H1 (cell line): ENCODE measurements at regions not wholly inside any gene's neighbourhood (a gene's known extent, or its start where the extent isn't known, plus 50 kb on each side); places are given as distances from the start of the nearest gene placed in this dataset.

ENCODE experiments used
- KDM5A ChIP-seq: fragments of 200-600 bp; IDR thresholded peaks from 2 replicates; pipeline ENCODE4 v1.7.1; 2012; ENCODE audit warnings: mild to moderate bottlenecking, low read length, inconsistent platforms, mixed read lengths
- MAFK ChIP-seq: IDR thresholded peaks from 2 replicates; pipeline ENCODE4 v1.6.1; 2012; ENCODE audit warnings: low read depth, mild to moderate bottlenecking, improper control_type of control experiment, low read length

- TF ChIP-seq KDM5A (no peak), MAFK (no peak)
- TF ChIP-seq, all 59 proteins: peak for 0
Observed at GRCh38 chr10:64071218-64071617, 550.0 kb downstream of the REEP3 start (continued).
